Osteocyte (in vitro differentiated cells): ENCODE measurements at regions not wholly inside any gene's neighbourhood (a gene's known extent, or its start where the extent isn't known, plus 50 kb on each side); places are given as distances from the start of the nearest gene placed in this dataset.

Experiments
- DNase-seq: peaks from one replicate; pipeline ENCODE4 v3.0.0; 2021; ENCODE audit warnings: mixed read lengths; ENCODE audit not compliant: unreplicated experiment; ENCODE audit errors: extremely low spot score
- H3K27ac Mint-ChIP-seq: one replicate; pipeline ENCODE4 v1.8.0; 2021; ENCODE audit warnings: mild to moderate bottlenecking, mixed read lengths; ENCODE audit not compliant: unreplicated experiment
- H3K27me3 Mint-ChIP-seq: one replicate; pipeline ENCODE4 v1.8.0; 2021; ENCODE audit warnings: mixed read lengths; ENCODE audit not compliant: unreplicated experiment
- H3K36me3 Mint-ChIP-seq: one replicate; pipeline ENCODE4 v1.8.0; 2021; ENCODE audit warnings: mixed read lengths; ENCODE audit not compliant: unreplicated experiment
- H3K4me1 Mint-ChIP-seq: one replicate; pipeline ENCODE4 v1.8.0; 2021; ENCODE audit warnings: mixed read lengths; ENCODE audit not compliant: unreplicated experiment
- H3K4me3 Mint-ChIP-seq: one replicate; pipeline ENCODE4 v1.8.0; 2021; ENCODE audit warnings: mild to moderate bottlenecking, moderate library complexity, mixed read lengths; ENCODE audit not compliant: unreplicated experiment
- H3K9me3 Mint-ChIP-seq: one replicate; pipeline ENCODE4 v1.8.0; 2021; ENCODE audit warnings: mixed read lengths; ENCODE audit not compliant: unreplicated experiment
- CTCF ChIP-seq: fragments of 200-600 bp; sonication (generic); IDR thresholded peaks from 2 replicates; pipeline ENCODE4 v1.5.0; 2021; ENCODE audit warnings: antibody characterized with exemption, mild to moderate bottlenecking, moderate library complexity

- Mint-ChIP-seq H3K27me3 (no peaks in the 10 kb centered on the region), H3K9me3 (no peaks in the 10 kb centered on the region), H3K27ac (no peak overlapping the region), H3K36me3 (no peaks in the 10 kb centered on the region), H3K4me1 (no peaks in the 10 kb centered on the region), H3K4me3 (no peak overlapping the region)
- DNase-seq: no peak
- TF ChIP-seq CTCF: no peak
These were observed 400.9 kb downstream of the LRRC70 start for GRCh38 chr5:62979472-62979871.

GRCh38 chr5:62977661-62978060, 399.0 kb downstream of the LRRC70 start:
- Mint-ChIP-seq H3K9me3 (no peaks in the 10 kb centered on the region), H3K36me3 (no peaks in the 10 kb centered on the region), H3K27ac (no peak overlapping the region), H3K4me1 (no peaks in the 10 kb centered on the region), H3K27me3 (no peaks in the 10 kb centered on the region), H3K4me3 (no peak overlapping the region)
- no peak for DNase-seq
- no peak for TF ChIP-seq CTCF

DNA sequence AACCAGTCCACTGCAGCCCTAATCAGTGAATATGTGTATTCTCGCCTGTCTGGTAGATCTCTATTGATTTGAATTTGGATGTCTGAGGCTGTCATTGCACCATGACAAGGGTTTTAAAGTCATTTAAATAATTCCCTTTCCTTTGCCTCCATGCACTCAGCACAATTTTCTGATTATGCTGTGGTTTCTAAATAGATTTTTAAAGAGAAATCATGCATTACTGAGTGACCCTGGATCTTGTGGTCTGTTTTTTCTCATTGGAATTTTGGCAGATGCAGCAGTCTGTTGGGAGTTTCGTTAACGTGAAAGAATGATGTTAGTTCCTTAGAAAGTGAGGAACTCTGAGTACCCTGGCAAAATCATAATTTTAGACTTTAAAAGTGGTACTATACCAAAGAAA, 396.0 kb downstream of the LRRC70 start:
- TF ChIP-seq CTCF: no peak
- no peak for DNase-seq
- Mint-ChIP-seq H3K27ac (no peak overlapping the region), H3K4me1 (no peaks in the 10 kb centered on the region), H3K36me3 (no peaks in the 10 kb centered on the region), H3K4me3 (no peak overlapping the region), H3K9me3 (peaks cover 3% of the 10 kb centered on the region), H3K27me3 (no peaks in the 10 kb centered on the region)

DNA sequence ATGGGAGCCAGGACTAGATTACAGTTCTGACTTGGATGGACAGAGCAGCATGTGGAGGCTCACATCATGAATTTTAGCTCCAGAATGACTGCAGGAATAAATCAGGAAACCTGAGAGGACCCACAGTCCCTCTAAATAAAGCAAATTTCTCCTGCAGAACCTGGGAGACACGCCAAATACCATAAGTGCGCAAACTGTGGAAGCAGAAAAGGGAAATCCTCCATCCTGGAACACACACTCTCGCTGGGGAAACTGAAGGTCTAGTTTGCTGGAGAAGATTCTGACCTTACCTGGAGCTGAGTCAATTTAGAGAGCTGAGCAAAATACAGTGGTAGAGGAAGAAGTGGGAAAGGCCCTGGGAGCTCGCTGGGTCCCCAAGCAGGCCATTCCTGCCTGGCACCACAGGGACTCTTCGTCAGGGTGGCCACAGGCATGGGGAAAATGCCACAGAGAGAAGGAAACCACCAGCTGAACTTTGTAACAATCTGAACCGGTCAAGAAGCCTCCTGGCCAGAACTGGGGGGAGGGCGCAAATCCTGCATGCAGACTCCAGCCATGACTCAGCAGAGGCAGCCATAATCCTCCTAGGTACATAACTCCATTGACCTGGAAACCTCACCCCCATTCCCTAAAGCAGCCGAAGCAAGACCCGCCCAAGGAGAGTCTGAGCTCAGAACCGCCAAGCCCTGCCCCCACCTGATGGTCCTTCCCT, 390.9 kb downstream of the LRRC70 start:
- Mint-ChIP-seq H3K4me3 (no peak overlapping the region), H3K9me3 (peaks cover 15% of the 10 kb centered on the region), H3K27ac (no peak overlapping the region), H3K36me3 (no peaks in the 10 kb centered on the region), H3K27me3 (no peaks in the 10 kb centered on the region), H3K4me1 (no peaks in the 10 kb centered on the region)
- DNase-seq: no peak
- TF ChIP-seq CTCF: no peak

DNA sequence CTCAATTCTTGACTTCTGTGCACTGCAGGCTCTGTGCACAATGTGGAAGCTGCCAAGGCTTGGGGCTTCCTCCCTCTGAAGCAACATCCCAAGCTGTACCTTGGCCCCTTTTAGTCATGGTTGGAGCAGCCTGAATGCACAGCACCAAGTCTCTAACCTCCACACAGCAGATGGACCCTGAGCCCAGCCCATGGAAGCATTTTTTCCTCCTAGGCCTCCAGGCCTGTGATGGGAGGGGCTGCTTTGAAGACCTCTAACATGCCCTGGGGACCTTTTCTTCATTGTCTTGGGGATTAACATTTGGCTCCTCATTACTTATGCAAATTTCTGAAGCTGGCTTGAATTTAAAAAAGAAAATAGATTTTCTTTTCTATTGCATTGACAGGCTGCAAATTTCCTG, 385.8 kb downstream of the LRRC70 start:
- peaks cover 28% of the 10 kb centered on the region for H3K9me3 Mint-ChIP-seq
- DNase-seq: no peak
- no peak overlapping the region for H3K27ac Mint-ChIP-seq
- no peaks in the 10 kb centered on the region for H3K4me1 Mint-ChIP-seq
- no peak overlapping the region for H3K4me3 Mint-ChIP-seq
- H3K27me3 Mint-ChIP-seq: no peaks in the 10 kb centered on the region
- no peak for TF ChIP-seq CTCF
- no peaks in the 10 kb centered on the region for H3K36me3 Mint-ChIP-seq
